ENCODE measurements at regions not wholly inside any gene's neighbourhood (a gene's known extent, or its start where the extent isn't known, plus 50 kb on each side); places are given as distances from the start of the nearest gene placed in this dataset.

GRCh38 chr6:87847135-87847829 lies 145.2 kb upstream of the AKIRIN2 start:
- no peak for DNase-seq

GRCh38 chr6:87846434-87846833 lies 144.4 kb upstream of the AKIRIN2 start:
- no peak for DNase-seq

GRCh38 chr6:87840324-87840723 lies 138.3 kb upstream of the AKIRIN2 start:
- no peak for DNase-seq

GRCh38 chr6:87837876-87838275 lies 135.8 kb upstream of the AKIRIN2 start:
- DNase-seq: no peak

GRCh38 chr6:87837444-87837843 lies 135.4 kb upstream of the AKIRIN2 start:
- no peak for DNase-seq

GRCh38 chr6:87832025-87832825 lies 130.2 kb upstream of the AKIRIN2 start:
- peak; percentile 38 for DNase-seq

GRCh38 chr6:87830907-87831306 lies 128.9 kb upstream of the AKIRIN2 start:
- no peak for DNase-seq

GRCh38 chr6:87829622-87830121 lies 127.6 kb upstream of the AKIRIN2 start:
- DNase-seq: no peak

- no peak for DNase-seq
Observed at GRCh38 chr6:87828044-87828443, 126.0 kb upstream of the AKIRIN2 start.

- DNase-seq: no peak
Observed at GRCh38 chr6:87827346-87827745, 125.3 kb upstream of the AKIRIN2 start.

GRCh38 chr6:87826424-87826823 lies 124.4 kb upstream of the AKIRIN2 start:
- no peak for DNase-seq

GRCh38 chr6:87825821-87826221 lies 123.8 kb upstream of the AKIRIN2 start:
- no peak for DNase-seq

GRCh38 chr6:87824958-87825491 lies 123.0 kb upstream of the AKIRIN2 start:
- no peak for DNase-seq

GRCh38 chr6:87822011-87822410 lies 120.0 kb upstream of the AKIRIN2 start:
- no peak for DNase-seq

GRCh38 chr6:87820343-87820984 lies 118.4 kb upstream of the AKIRIN2 start:
- DNase-seq: no peak

GRCh38 chr6:87817183-87817582 lies 115.2 kb upstream of the AKIRIN2 start:
- DNase-seq: no peak

- no peak for DNase-seq
Observed at GRCh38 chr6:87815449-87815848, 113.4 kb upstream of the AKIRIN2 start.

- DNase-seq: peak; percentile 59
Observed at GRCh38 chr6:87808005-87808757, 106.1 kb upstream of the AKIRIN2 start.

- no peak for DNase-seq
Observed at GRCh38 chr6:87807475-87807874, 105.4 kb upstream of the AKIRIN2 start.

GRCh38 chr6:87806635-87807034 lies 104.6 kb upstream of the AKIRIN2 start:
- DNase-seq: peak; percentile 91

GRCh38 chr6:87806099-87806498 lies 104.1 kb upstream of the AKIRIN2 start:
- DNase-seq: no peak

- DNase-seq: no peak
Observed at GRCh38 chr6:87803791-87804190, 101.8 kb upstream of the AKIRIN2 start.

- no peak for DNase-seq
Observed at GRCh38 chr6:87799651-87800050, 97.6 kb upstream of the AKIRIN2 start.
